ENCODE measurements at regions not wholly inside any gene's neighbourhood (a gene's known extent, or its start where the extent isn't known, plus 50 kb on each side); places are given as distances from the start of the nearest gene placed in this dataset.

DNA sequence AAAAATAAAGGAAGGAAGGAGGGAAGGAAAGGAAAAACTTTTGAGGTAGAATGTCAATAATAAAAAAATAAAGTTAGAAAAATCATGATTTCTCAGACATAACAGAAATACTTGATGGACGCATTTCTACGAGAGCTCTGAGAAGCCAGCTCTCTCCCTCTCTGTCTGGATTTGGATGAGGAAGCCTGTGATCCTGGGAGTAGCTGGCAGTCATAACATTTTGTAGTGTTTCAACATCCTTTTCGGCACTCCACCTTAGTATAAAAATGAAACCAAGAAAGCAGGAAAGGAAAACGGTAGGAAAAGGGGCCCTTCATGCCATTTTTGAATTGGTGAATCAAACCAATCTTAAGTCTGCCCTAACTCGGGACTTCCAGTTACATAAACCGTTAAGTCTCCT lies 321.3 kb downstream of the EPB41L4A start:
- TF ChIP-seq, protein P1, sequence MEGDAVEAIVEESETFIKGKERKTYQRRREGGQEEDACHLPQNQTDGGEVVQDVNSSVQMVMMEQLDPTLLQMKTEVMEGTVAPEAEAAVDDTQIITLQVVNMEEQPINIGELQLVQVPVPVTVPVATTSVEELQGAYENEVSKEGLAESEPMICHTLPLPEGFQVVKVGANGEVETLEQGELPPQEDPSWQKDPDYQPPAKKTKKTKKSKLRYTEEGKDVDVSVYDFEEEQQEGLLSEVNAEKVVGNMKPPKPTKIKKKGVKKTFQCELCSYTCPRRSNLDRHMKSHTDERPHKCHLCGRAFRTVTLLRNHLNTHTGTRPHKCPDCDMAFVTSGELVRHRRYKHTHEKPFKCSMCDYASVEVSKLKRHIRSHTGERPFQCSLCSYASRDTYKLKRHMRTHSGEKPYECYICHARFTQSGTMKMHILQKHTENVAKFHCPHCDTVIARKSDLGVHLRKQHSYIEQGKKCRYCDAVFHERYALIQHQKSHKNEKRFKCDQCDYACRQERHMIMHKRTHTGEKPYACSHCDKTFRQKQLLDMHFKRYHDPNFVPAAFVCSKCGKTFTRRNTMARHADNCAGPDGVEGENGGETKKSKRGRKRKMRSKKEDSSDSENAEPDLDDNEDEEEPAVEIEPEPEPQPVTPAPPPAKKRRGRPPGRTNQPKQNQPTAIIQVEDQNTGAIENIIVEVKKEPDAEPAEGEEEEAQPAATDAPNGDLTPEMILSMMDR (IDR thresholded peaks at IDR 0.05; ENCODE audit: poor library complexity, severe bottlenecking): no peak
- no peak for TF ChIP-seq TAF1 (IDR thresholded peaks at IDR 0.05; ENCODE audit: low read depth)
- TF ChIP-seq EZH2 (IDR thresholded peaks at IDR 0.05; ENCODE audit: borderline replicate concordance, insufficient read depth, low read length, poor library complexity, severe bottlenecking): no peak

Measured in neural cell (in vitro differentiated cells).